A673 (cell line): ENCODE measurements at regions not wholly inside any gene's neighbourhood (a gene's known extent, or its start where the extent isn't known, plus 50 kb on each side); places are given as distances from the start of the nearest gene placed in this dataset.
"Not testable (repeated sequence)": the region's sequence is repeated elsewhere in the genome, so short reads cannot be mapped to it uniquely, and the experiment has no call there.

Source experiments
- BruUV-seq: library from RNA; stranded (reverse); fragments of 400-500 nt; replicated peaks from 2 replicates; lab custom pipeline; 2021; lab: Mats Ljungman, UMichigan
- CTCF ChIA-PET: fragments of 300-600 bp; sonication (Branson Sonifier 250); formaldehyde crosslinking; loops from one replicate; lab custom pipeline; 2022; ENCODE audit warnings: antibody characterized with exemption; lab: Charles Lee
- POLR2A ChIA-PET: fragments of 300-600 bp; sonication (Branson Sonifier 250); formaldehyde crosslinking; loops from one replicate; lab custom pipeline; 2022; ENCODE audit warnings: antibody characterized with exemption; ENCODE audit not compliant: low non-redundant PET; lab: Charles Lee
- DNase-seq: peaks from one replicate; pipeline ENCODE4 v3.0.0-alpha.2; 2015; ENCODE audit warnings: low spot score
- H3K27ac ChIP-seq: fragments of 200-600 bp; sonication (generic); 2 replicates; pipeline ENCODE4 v1.5.1; 2016; ENCODE audit warnings: mixed run types, low read depth, mild to moderate bottlenecking, mixed read lengths, antibody characterized with exemption, low read length; ENCODE audit not compliant: poor library complexity, severe bottlenecking
- H3K27me3 ChIP-seq: fragments of 200-600 bp; sonication (generic); replicated peaks from 2 replicates; pipeline ENCODE4 v1.6.1; 2017; ENCODE audit warnings: mixed run types, low read depth, mild to moderate bottlenecking, mixed read lengths, antibody characterized with exemption, low read length; ENCODE audit not compliant: insufficient read depth, poor library complexity
- H3K36me3 ChIP-seq: fragments of 200-600 bp; sonication (generic); 2 replicates; pipeline ENCODE4 v1.6.1; 2016; ENCODE audit warnings: mixed run types, mild to moderate bottlenecking, mixed read lengths, antibody characterized with exemption, low read length; ENCODE audit not compliant: insufficient read depth, poor library complexity, severe bottlenecking
- H3K4me1 ChIP-seq: fragments of 200-600 bp; sonication (generic); 2 replicates; pipeline ENCODE4 v1.6.1; 2017; ENCODE audit warnings: mixed run types, mild to moderate bottlenecking, mixed read lengths, antibody characterized with exemption, low read length; ENCODE audit not compliant: insufficient read depth, poor library complexity, severe bottlenecking
- H3K4me3 ChIP-seq: fragments of 200-600 bp; sonication (generic); 2 replicates; pipeline ENCODE4 v1.5.1; 2016; ENCODE audit warnings: low read depth, mixed run types, mild to moderate bottlenecking, mixed read lengths, low read length; ENCODE audit not compliant: poor library complexity, severe bottlenecking
- H3K9me3 ChIP-seq: fragments of 200-600 bp; sonication (generic); 2 replicates; pipeline ENCODE4 v1.6.1; 2016; ENCODE audit warnings: mixed run types, low read depth, mild to moderate bottlenecking, mixed read lengths, antibody characterized with exemption, low read length; ENCODE audit not compliant: poor library complexity, severe bottlenecking
- CTCF ChIP-seq: fragments of 300-800, 200-600 bp; sonication (generic); conservative IDR thresholded peaks from 2 replicates; pipeline ENCODE4 v1.5.1; 2017; ENCODE audit warnings: low read depth, mild to moderate bottlenecking, antibody characterized with exemption, low read length, moderate library complexity, mixed read lengths
- EZH2 ChIP-seq: fragments of 200-600 bp; sonication (generic); IDR thresholded peaks from 2 replicates; pipeline ENCODE4 v1.6.1; 2017; ENCODE audit warnings: borderline replicate concordance, low read depth, mild to moderate bottlenecking, mixed read lengths, antibody characterized with exemption, low read length; ENCODE audit not compliant: poor library complexity, severe bottlenecking
- intact Hi-C: fragments of 100-400 bp; cut with micrococcal nuclease; formaldehyde crosslinking; loops from one replicate; pipeline ENCODE4 v1.10.0; 2022; ENCODE audit not compliant: unreplicated experiment

GRCh38 chr1:224831501-224831900 is 98.0 kb upstream of the DNAH14 start:
- Histone ChIP-seq H3K27me3 (no peaks in the 10 kb centered on the region), H3K4me3 (no peak overlapping the region), H3K27ac (no peak overlapping the region), H3K4me1 (no peaks in the 10 kb centered on the region), H3K9me3 (peaks cover 6% of the 10 kb centered on the region), H3K36me3 (no peaks in the 10 kb centered on the region)
- POLR2A ChIA-PET, result no interaction called here
- DNase-seq, result no peak
- BruUV-seq, result no TSS peak
- no peak for TF ChIP-seq EZH2
- TF ChIP-seq CTCF, result no peak
- intact Hi-C loops, result no loop called here
- CTCF ChIA-PET, result no interaction called here

GRCh38 chr1:224839648-224840300 is 89.7 kb upstream of the DNAH14 start:
- H3K4me1 ChIP-seq, H3K4me3 ChIP-seq, POLR2A ChIA-PET, intact Hi-C loops, H3K27ac ChIP-seq, H3K36me3 ChIP-seq, CTCF ChIA-PET, DNase-seq, H3K9me3 ChIP-seq, H3K27me3 ChIP-seq, BruUV-seq: not testable (repeated sequence)

GRCh38 chr1:224841803-224842202 is 87.7 kb upstream of the DNAH14 start:
- intact Hi-C loops, CTCF ChIA-PET, BruUV-seq, H3K27ac ChIP-seq, H3K4me3 ChIP-seq, H3K4me1 ChIP-seq, POLR2A ChIA-PET, H3K9me3 ChIP-seq, H3K36me3 ChIP-seq, H3K27me3 ChIP-seq, DNase-seq: not testable (repeated sequence)

- no peaks in the 10 kb centered on the region for H3K27me3 ChIP-seq
- POLR2A ChIA-PET, result no interaction called here
- no peaks in the 10 kb centered on the region for H3K9me3 ChIP-seq
- BruUV-seq, result no TSS peak
- intact Hi-C loops, result no loop called here
- TF ChIP-seq EZH2 (no peak), CTCF (no peak)
- no peak overlapping the region for H3K4me3 ChIP-seq
- no peak for DNase-seq
- H3K36me3 ChIP-seq, result no peaks in the 10 kb centered on the region
- CTCF ChIA-PET, result no interaction called here
- no peak overlapping the region for H3K27ac ChIP-seq
- no peaks in the 10 kb centered on the region for H3K4me1 ChIP-seq
These were observed 83.2 kb upstream of the DNAH14 start for GRCh38 chr1:224846119-224846907.
